Sciatic nerve (tissue), 2 donors: ENCODE measurements at regions not wholly inside any gene's neighbourhood (a gene's known extent, or its start where the extent isn't known, plus 50 kb on each side); places are given as distances from the start of the nearest gene placed in this dataset.
"Not testable (repeated sequence)": the region's sequence is repeated elsewhere in the genome, so short reads cannot be mapped to it uniquely, and the experiment has no call there.

Experiments used
- ATAC-seq: fragments of 200-7000 bp; cut with Tn5 transposase; one replicate; pipeline ENCODE4 v1.9.1; 2020; ENCODE audit warnings: mild to moderate bottlenecking, moderate library complexity
- DNase-seq: peaks from one replicate; pipeline ENCODE4 v3.0.0-alpha.2; 2020; ENCODE audit warnings: low spot score
- intact Hi-C: fragments of 100-400 bp; cut with DNase I; formaldehyde crosslinking; loops from one replicate; pipeline ENCODE4 v1.14.2; 2022
- donor health status: DM: no; HTN: no; CAD: no.
- donor health status: DM: no; HTN: no; CAD: no.

- DNase-seq = no peak
- ATAC-seq = no peak
- intact Hi-C loops = no loop called here
Observed at GRCh38 chr13:54633456-54633855, 1604.8 kb downstream of the OLFM4 start.

- ATAC-seq (no peak), DNase-seq (no peak)
- intact Hi-C loops = no loop called here
Observed at GRCh38 chr13:54636231-54636630, 1607.6 kb downstream of the OLFM4 start.

GRCh38 chr13:54637366-54637765, 1608.8 kb downstream of the OLFM4 start:
- ATAC-seq (no peak), DNase-seq (no peak)
- intact Hi-C loops = no loop called here

GRCh38 chr13:54640719-54641118, 1612.1 kb downstream of the OLFM4 start:
- intact Hi-C loops = loop anchor here (5.0 kb wide), 1 partner anchor 362 kb away; no protein-coding TSS in a partner anchor
- DNase-seq = no peak
- ATAC-seq = no peak

- intact Hi-C loops = loop anchor here (5.0 kb wide), 1 partner anchor 358 kb away; no protein-coding TSS in a partner anchor
- no peak for DNase-seq
- ATAC-seq = no peak
Observed at GRCh38 chr13:54643863-54644262, 1615.2 kb downstream of the OLFM4 start.

GRCh38 chr13:54647275-54647674, 1618.7 kb downstream of the OLFM4 start:
- ATAC-seq = no peak
- intact Hi-C loops = no loop called here

GRCh38 chr13:54657588-54657987, 1629.0 kb downstream of the OLFM4 start:
- DNase-seq = no peak
- intact Hi-C loops = no loop called here
- no peak for ATAC-seq

More at GRCh38 chr13:54647275-54647674, 1618.7 kb downstream of the OLFM4 start:
- DNase-seq = no peak

GRCh38 chr13:54658771-54659170, 1630.2 kb downstream of the OLFM4 start:
- ATAC-seq = no peak
- intact Hi-C loops = no loop called here
- no peak for DNase-seq

- DNase-seq (no peak), ATAC-seq (no peak)
- intact Hi-C loops = no loop called here
Observed at GRCh38 chr13:54660277-54660676, 1631.7 kb downstream of the OLFM4 start.

- DNase-seq (no peak), ATAC-seq (no peak)
- intact Hi-C loops = no loop called here
Observed at GRCh38 chr13:54676526-54677113, 1648.0 kb downstream of the OLFM4 start.

- intact Hi-C loops = no loop called here
- ATAC-seq (no peak), DNase-seq (no peak)
Observed at GRCh38 chr13:54682184-54682583, 1653.6 kb downstream of the OLFM4 start.

GRCh38 chr13:54687173-54687572, 1658.6 kb downstream of the OLFM4 start:
- intact Hi-C loops = no loop called here
- DNase-seq (no peak), ATAC-seq (no peak)

- no peak for ATAC-seq
- intact Hi-C loops = no loop called here
- no peak for DNase-seq
Observed at GRCh38 chr13:54699831-54700230, 1671.2 kb downstream of the OLFM4 start.

GRCh38 chr13:54705738-54706137, 1677.1 kb downstream of the OLFM4 start:
- DNase-seq (no peak), ATAC-seq (no peak)
- intact Hi-C loops = no loop called here

- no peak for DNase-seq
- no peak for ATAC-seq
- intact Hi-C loops = no loop called here
Observed at GRCh38 chr13:54706336-54706735, 1677.7 kb downstream of the OLFM4 start.

GRCh38 chr13:54709546-54709945, 1680.9 kb downstream of the OLFM4 start:
- DNase-seq = no peak
- no peak for ATAC-seq
- intact Hi-C loops = no loop called here

- DNase-seq (no peak), ATAC-seq (no peak)
- intact Hi-C loops = no loop called here
Observed at GRCh38 chr13:54733639-54734038, 1705.0 kb downstream of the OLFM4 start.

- ATAC-seq, intact Hi-C loops, DNase-seq: not testable (repeated sequence)
Observed at GRCh38 chr13:54737211-54737610, 1708.6 kb downstream of the OLFM4 start.

- DNase-seq (no peak), ATAC-seq (no peak)
- intact Hi-C loops = no loop called here
Observed at GRCh38 chr13:54742984-54743383, 1714.4 kb downstream of the OLFM4 start.

GRCh38 chr13:54744747-54745146, 1716.1 kb downstream of the OLFM4 start:
- ATAC-seq (no peak), DNase-seq (no peak)
- intact Hi-C loops = no loop called here

GRCh38 chr13:54750521-54750920, 1721.9 kb downstream of the OLFM4 start:
- intact Hi-C loops = no loop called here
- no peak for ATAC-seq
- no peak for DNase-seq
